Upper lobe of left lung (tissue), 6 donors: ENCODE measurements at regions not wholly inside any gene's neighbourhood (a gene's known extent, or its start where the extent isn't known, plus 50 kb on each side); places are given as distances from the start of the nearest gene placed in this dataset.

Experiments
- ATAC-seq, 2 donors: fragments of 200-7000 bp; cut with Tn5 transposase; one replicate each; pipeline ENCODE4 v1.9.1; 2022; ENCODE audit warnings: mild to moderate bottlenecking in 2 of 2, moderate library complexity in 2 of 2; ENCODE audit not compliant: low FRiP score in 2 of 2
- DNase-seq, 2 donors: peaks; one replicate each; pipeline ENCODE4 v3.0.0-alpha.2; 2019 to 2020
- H3K27ac ChIP-seq, 4 donors: fragments of 200-600 bp; sonication (generic); one replicate each; pipeline ENCODE4 v1.5.1; 2016 to 2019
- H3K27me3 ChIP-seq, 4 donors: fragments of 200-600 bp; sonication (generic); one replicate each; pipeline ENCODE4 v1.5.1; 2017 to 2019
- H3K36me3 ChIP-seq, 4 donors: fragments of 200-600 bp; sonication (generic); one replicate each; pipeline ENCODE4 v1.5.1; 2016 to 2019
- H3K4me1 ChIP-seq, 4 donors: fragments of 200-600 bp; sonication (generic); one replicate each; pipeline ENCODE4 v1.5.1; 2018 to 2019
- H3K4me3 ChIP-seq, 4 donors: fragments of 200-600 bp; sonication (generic); one replicate each; pipeline ENCODE4 v1.5.1; 2017 to 2019; ENCODE audit warnings: mild to moderate bottlenecking in 2 of 4, moderate library complexity in 1 of 4
- H3K9me3 ChIP-seq, 4 donors: fragments of 200-600 bp; sonication (generic); one replicate each; pipeline ENCODE4 v1.5.1; 2018 to 2019
- CTCF ChIP-seq, 6 experiments: fragments of 450-650 bp in 4 of 6; fragments of 200-600 bp in 2 of 6; sonication (generic) in 2 of 6; IDR thresholded peaks; one replicate each; pipeline ENCODE4 v1.5.1; 2016 to 2019; ENCODE audit warnings: antibody characterized with exemption in 6 of 6
- EP300 ChIP-seq, 4 donors: sonication (generic); formaldehyde crosslinking; IDR thresholded peaks; one replicate each; pipeline ENCODE4 v1.5.1; 2017; ENCODE audit warnings: antibody characterized with exemption in 4 of 4, control low read depth in 2 of 4
- POLR2A ChIP-seq, 4 donors: fragments of 450-650 bp; IDR thresholded peaks; one replicate each; pipeline ENCODE4 v1.5.1; 2016 to 2017; ENCODE audit warnings: antibody characterized with exemption in 4 of 4, mild to moderate bottlenecking in 2 of 4
- POLR2AphosphoS5 ChIP-seq, 2 donors: sonication (generic); formaldehyde crosslinking; IDR thresholded peaks; one replicate each; pipeline ENCODE4 v1.5.1; 2017; ENCODE audit warnings: antibody characterized with exemption in 2 of 2
- WGBS, 2 donors: methylation state at CpG; one replicate each; pipeline ENCODE4 v1.1.5; 2017 to 2018; 5-methylcytosine and 5-hydroxymethylcytosine counted together
- donor health status: DM: no; HTN: no; CAD: no; lungs with moderate emphysema.
- donor health status: DM: no; HTN: yes; CAD: no; lungs with severe emphysema.

DNA sequence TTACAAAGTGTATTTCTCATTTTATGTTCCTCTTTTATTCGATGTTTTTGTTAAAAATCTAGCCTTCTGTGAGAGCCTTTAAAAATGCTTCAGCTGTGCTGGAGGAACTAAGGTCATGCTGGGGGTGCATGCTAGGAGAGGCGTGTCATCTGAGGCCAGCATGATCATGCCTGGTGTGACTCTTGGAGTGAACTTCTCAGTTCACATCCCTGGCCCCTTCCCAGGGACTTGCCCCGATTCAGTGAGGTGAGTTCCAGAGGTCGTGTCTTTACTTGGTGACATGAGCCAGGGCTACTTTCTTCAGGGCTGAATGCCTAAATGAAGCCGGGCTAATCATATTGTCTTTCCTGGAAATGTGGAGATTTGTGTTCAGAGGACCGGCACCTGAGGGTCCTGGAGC is 264.9 kb downstream of the MREG start:
- Histone ChIP-seq H3K9me3 (no peaks in the 10 kb centered on the region), H3K4me1 (peaks cover 16 to 28% (median 22%) of the 10 kb centered on the region in 4 donors), H3K27me3 (no peaks in the 10 kb centered on the region), H3K27ac (peak overlapping the region; percentile 41 to 80 (median 59)), H3K4me3 (no peak overlapping the region), H3K36me3 (no peaks in the 10 kb centered on the region)
- peak in 1 of 4 donors; percentile 47 for TF ChIP-seq EP300 (IDR thresholded peaks at IDR 0.05)
- no peak for TF ChIP-seq POLR2A (IDR thresholded peaks at IDR 0.05)
- TF ChIP-seq POLR2AphosphoS5 (IDR thresholded peaks at IDR 0.05): peak in 1 of 2 donors; percentile 23
- peak in 1 of 2 donors; percentile 62 for DNase-seq
- peak in 1 of 2 donors; percentile 62 for ATAC-seq
- 43 to 59% methylated on average over 4 to 6 of the region's 6 CpGs for WGBS, 2 donors

- Histone ChIP-seq H3K9me3 (no peaks in the 10 kb centered on the region), H3K4me3 (no peak overlapping the region), H3K4me1 (peaks cover 16 to 28% (median 22%) of the 10 kb centered on the region in 4 donors), H3K36me3 (no peaks in the 10 kb centered on the region), H3K27ac (peak overlapping the region in 1 of 4 donors; percentile 72), H3K27me3 (no peaks in the 10 kb centered on the region)
- no peak for TF ChIP-seq CTCF (IDR thresholded peaks at IDR 0.05)
- TF ChIP-seq POLR2A (IDR thresholded peaks at IDR 0.05): no peak
- TF ChIP-seq POLR2AphosphoS5 (IDR thresholded peaks at IDR 0.05): no peak
- no peak for TF ChIP-seq EP300 (IDR thresholded peaks at IDR 0.05)
- ATAC-seq: no peak
- 71 to 87% methylated on average over 3 of the region's 3 CpGs for WGBS, 2 donors
- no peak for DNase-seq
Measured at GRCh38 chr2:215746887-215747615, 266.3 kb downstream of the MREG start.

GRCh38 chr2:215746226-215746886 is 267.0 kb downstream of the MREG start:
- Histone ChIP-seq H3K27me3 (no peaks in the 10 kb centered on the region), H3K27ac (no peak overlapping the region), H3K4me3 (no peak overlapping the region), H3K9me3 (no peaks in the 10 kb centered on the region), H3K4me1 (peaks cover 16 to 28% (median 22%) of the 10 kb centered on the region in 4 donors), H3K36me3 (no peaks in the 10 kb centered on the region)
- DNase-seq (no peak), ATAC-seq (no peak)
- TF ChIP-seq CTCF (IDR thresholded peaks at IDR 0.05) (no peak), POLR2AphosphoS5 (IDR thresholded peaks at IDR 0.05) (no peak), EP300 (IDR thresholded peaks at IDR 0.05) (no peak), POLR2A (IDR thresholded peaks at IDR 0.05) (no peak)
- WGBS, 2 donors: 71 to 81% methylated on average over 9 of the region's 9 CpGs

- TF ChIP-seq POLR2A (IDR thresholded peaks at IDR 0.05): no peak
- no peak for TF ChIP-seq POLR2AphosphoS5 (IDR thresholded peaks at IDR 0.05)
- TF ChIP-seq EP300 (IDR thresholded peaks at IDR 0.05): no peak
- no peak for TF ChIP-seq CTCF (IDR thresholded peaks at IDR 0.05)
- no peak for DNase-seq
- Histone ChIP-seq H3K9me3 (no peaks in the 10 kb centered on the region), H3K27me3 (no peaks in the 10 kb centered on the region), H3K4me1 (peaks cover 16 to 25% (median 19%) of the 10 kb centered on the region in 4 donors), H3K36me3 (no peaks in the 10 kb centered on the region), H3K27ac (no peak overlapping the region), H3K4me3 (no peak overlapping the region)
- 74 to 92% methylated on average over 2 of the region's 2 CpGs for WGBS, 2 donors
- no peak for ATAC-seq
Measured at GRCh38 chr2:215745331-215745730, 268.0 kb downstream of the MREG start.

DNA sequence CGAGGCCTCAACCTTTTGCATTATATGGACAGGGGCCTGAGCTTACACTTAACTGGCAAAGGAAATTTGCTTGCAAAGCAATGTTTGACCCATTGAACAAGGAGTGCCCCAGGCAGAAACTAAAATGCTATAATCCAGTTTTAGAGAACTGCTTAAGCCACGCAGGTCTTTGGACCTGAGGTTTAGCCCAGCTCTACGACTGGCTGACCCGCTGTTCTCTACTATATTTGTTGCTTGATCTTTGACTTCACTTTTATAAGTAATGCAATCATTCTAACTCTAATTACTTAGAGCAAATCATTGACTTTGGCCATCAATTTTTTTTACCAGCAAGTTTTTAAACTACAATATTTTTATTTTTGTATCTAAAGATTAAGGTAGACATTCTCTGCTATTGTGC is 268.8 kb downstream of the MREG start:
- ATAC-seq: no peak
- 90 to 96% methylated on average over 4 of the region's 4 CpGs for WGBS, 2 donors

More for the DNA sequence above, 268.8 kb downstream of the MREG start:
- Histone ChIP-seq H3K4me3 (no peak overlapping the region), H3K27me3 (no peaks in the 10 kb centered on the region), H3K27ac (no peak overlapping the region), H3K36me3 (no peaks in the 10 kb centered on the region), H3K9me3 (no peaks in the 10 kb centered on the region), H3K4me1 (peaks cover 11 to 20% (median 13%) of the 10 kb centered on the region in 4 donors)
- TF ChIP-seq POLR2A (IDR thresholded peaks at IDR 0.05) (no peak), CTCF (IDR thresholded peaks at IDR 0.05) (no peak), POLR2AphosphoS5 (IDR thresholded peaks at IDR 0.05) (no peak), EP300 (IDR thresholded peaks at IDR 0.05) (no peak)
- DNase-seq: no peak
